Esophagus muscularis mucosa (tissue), 4 donors: ENCODE measurements at regions not wholly inside any gene's neighbourhood (a gene's known extent, or its start where the extent isn't known, plus 50 kb on each side); places are given as distances from the start of the nearest gene placed in this dataset.

Experiments
- DNase-seq: peaks from one replicate; pipeline ENCODE4 v3.0.0-alpha.2; 2017; ENCODE audit errors: extremely low spot score
- H3K27ac ChIP-seq, 4 donors: fragments of 200-600 bp; sonication (generic); replicated peaks in 1 of 4; 1 replicate in 3 of 4; 2 replicates in 1 of 4; pipeline ENCODE4 v1.5.1; 2016 to 2019; ENCODE audit warnings: mild to moderate bottlenecking in 1 of 4
- H3K27me3 ChIP-seq, 4 donors: fragments of 200-600 bp; sonication (generic); one replicate each; pipeline versions ENCODE4 v1.5.1 to v1.6.0; 2016 to 2019
- H3K36me3 ChIP-seq, 4 donors: fragments of 200-600 bp; sonication (generic); one replicate each; pipeline ENCODE4 v1.5.1; 2016 to 2019
- H3K4me1 ChIP-seq, 4 donors: fragments of 200-600 bp; sonication (generic); one replicate each; pipeline ENCODE4 v1.5.1; 2016 to 2019
- H3K4me3 ChIP-seq, 4 donors: fragments of 200-600 bp; sonication (generic); 1 replicate in 2 of 4; 2 replicates in 2 of 4; pipeline ENCODE4 v1.5.1; 2016 to 2019; ENCODE audit warnings: mild to moderate bottlenecking in 4 of 4, moderate library complexity in 1 of 4
- H3K9me3 ChIP-seq, 4 donors: fragments of 200-600 bp; sonication (generic); 1 replicate in 3 of 4; 2 replicates in 1 of 4; pipeline ENCODE4 v1.5.1; 2016 to 2019
- EP300 ChIP-seq: sonication (generic); formaldehyde crosslinking; IDR thresholded peaks from one replicate; pipeline ENCODE4 v1.6.1; 2017; ENCODE audit warnings: antibody characterized with exemption
- POLR2A ChIP-seq: fragments of 450-650 bp; IDR thresholded peaks from one replicate; pipeline ENCODE4 v1.6.1; 2017; ENCODE audit warnings: antibody characterized with exemption, moderate library complexity, mild to moderate bottlenecking, low read depth
- POLR2AphosphoS5 ChIP-seq, 2 donors: sonication (generic); formaldehyde crosslinking; IDR thresholded peaks; one replicate each; pipeline ENCODE4 v1.6.1; 2017; ENCODE audit warnings: antibody characterized with exemption in 2 of 2
- WGBS: methylation state at CpG from one replicate; pipeline ENCODE4 v1.1.5; 2018; 5-methylcytosine and 5-hydroxymethylcytosine counted together
- intact Hi-C: fragments of 100-400 bp; cut with DNase I; formaldehyde crosslinking; loops from one replicate; pipeline ENCODE4 v1.15.1; 2023
- TF ChIP-seq, protein P1 (sequence below), 3 experiments: fragments of 200-600 bp in 2 of 3; fragments of 450-650 bp in 1 of 3; sonication (generic) in 2 of 3; IDR thresholded peaks; one replicate each; pipeline ENCODE4 v1.5.1; 2017 to 2019; ENCODE audit warnings: antibody characterized with exemption in 3 of 3, mild to moderate bottlenecking in 2 of 3, moderate library complexity in 1 of 3

DNA sequence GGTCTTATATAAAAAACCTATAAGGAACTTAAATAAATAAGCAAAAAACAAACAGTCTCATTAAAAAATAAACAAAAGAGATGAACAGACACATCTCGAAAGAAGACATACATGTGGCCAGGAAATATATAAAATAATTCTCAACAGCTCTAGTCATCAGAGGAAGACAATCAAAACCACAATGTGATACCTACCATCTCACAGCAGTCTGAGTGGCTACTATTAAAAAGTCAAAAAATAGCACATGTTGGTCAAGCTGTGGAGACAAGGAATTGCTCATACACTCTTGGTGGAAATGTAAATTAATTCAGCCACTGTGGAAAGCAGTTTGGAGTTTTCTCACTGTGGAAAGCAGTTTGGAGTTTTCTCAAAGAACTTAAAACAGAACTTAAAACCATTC lies 100.3 kb upstream of the ADAMTS5 start:
- DNase-seq = no peak
- no peaks in the 10 kb centered on the region for H3K36me3 ChIP-seq
- H3K27me3 ChIP-seq = no peaks in the 10 kb centered on the region
- 94% methylated on average over 1 of the region's 1 CpG for WGBS
- no peak overlapping the region for H3K4me3 ChIP-seq
- H3K27ac ChIP-seq = no peak overlapping the region
- H3K4me1 ChIP-seq = peaks cover 5 to 23% (median 18%) of the 10 kb centered on the region in 4 donors
- intact Hi-C loops = no loop called here
- peaks cover 0 to 7% (median 0%) of the 10 kb centered on the region in 4 donors for H3K9me3 ChIP-seq
- TF ChIP-seq POLR2A = no peak
- no peak for TF ChIP-seq EP300
- TF ChIP-seq POLR2AphosphoS5 (IDR thresholded peaks at IDR 0.05) = no peak

DNA sequence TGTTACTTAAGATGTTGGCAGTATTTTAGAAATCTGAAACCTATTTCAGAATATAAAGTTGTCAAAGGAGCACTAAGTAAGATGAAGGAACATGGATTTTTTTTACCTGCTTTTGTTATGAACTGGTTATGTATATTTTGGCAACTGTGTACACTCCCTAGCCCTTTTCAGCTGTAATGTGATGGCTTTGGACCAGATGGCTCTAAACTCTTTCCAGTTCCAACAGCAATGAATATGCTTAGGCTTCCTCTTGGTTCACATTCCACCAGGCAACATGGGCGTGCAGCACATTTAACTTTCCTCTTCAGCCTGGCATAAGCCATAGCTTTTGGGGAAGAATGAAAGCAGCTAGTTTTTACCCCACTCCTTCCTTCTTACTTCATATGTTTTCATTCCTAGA lies 95.6 kb upstream of the ADAMTS5 start:
- no peaks in the 10 kb centered on the region for H3K36me3 ChIP-seq
- 38% methylated on average over 1 of the region's 1 CpG for WGBS
- no peak overlapping the region for H3K4me3 ChIP-seq
- no peak for DNase-seq
- peaks cover 0 to 7% (median 0%) of the 10 kb centered on the region in 4 donors for H3K9me3 ChIP-seq
- intact Hi-C loops = no loop called here
- no peak for TF ChIP-seq POLR2A
- no peak for TF ChIP-seq POLR2AphosphoS5 (IDR thresholded peaks at IDR 0.05)
- no peak for TF ChIP-seq EP300
- TF ChIP-seq, protein P1, sequence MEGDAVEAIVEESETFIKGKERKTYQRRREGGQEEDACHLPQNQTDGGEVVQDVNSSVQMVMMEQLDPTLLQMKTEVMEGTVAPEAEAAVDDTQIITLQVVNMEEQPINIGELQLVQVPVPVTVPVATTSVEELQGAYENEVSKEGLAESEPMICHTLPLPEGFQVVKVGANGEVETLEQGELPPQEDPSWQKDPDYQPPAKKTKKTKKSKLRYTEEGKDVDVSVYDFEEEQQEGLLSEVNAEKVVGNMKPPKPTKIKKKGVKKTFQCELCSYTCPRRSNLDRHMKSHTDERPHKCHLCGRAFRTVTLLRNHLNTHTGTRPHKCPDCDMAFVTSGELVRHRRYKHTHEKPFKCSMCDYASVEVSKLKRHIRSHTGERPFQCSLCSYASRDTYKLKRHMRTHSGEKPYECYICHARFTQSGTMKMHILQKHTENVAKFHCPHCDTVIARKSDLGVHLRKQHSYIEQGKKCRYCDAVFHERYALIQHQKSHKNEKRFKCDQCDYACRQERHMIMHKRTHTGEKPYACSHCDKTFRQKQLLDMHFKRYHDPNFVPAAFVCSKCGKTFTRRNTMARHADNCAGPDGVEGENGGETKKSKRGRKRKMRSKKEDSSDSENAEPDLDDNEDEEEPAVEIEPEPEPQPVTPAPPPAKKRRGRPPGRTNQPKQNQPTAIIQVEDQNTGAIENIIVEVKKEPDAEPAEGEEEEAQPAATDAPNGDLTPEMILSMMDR (IDR thresholded peaks at IDR 0.05) = no peak
- no peaks in the 10 kb centered on the region for H3K27me3 ChIP-seq
- peak overlapping the region in 1 of 4 donors; percentile 16 for H3K27ac ChIP-seq
- H3K4me1 ChIP-seq = peaks cover 0 to 18% (median 11%) of the 10 kb centered on the region in 4 donors

DNA sequence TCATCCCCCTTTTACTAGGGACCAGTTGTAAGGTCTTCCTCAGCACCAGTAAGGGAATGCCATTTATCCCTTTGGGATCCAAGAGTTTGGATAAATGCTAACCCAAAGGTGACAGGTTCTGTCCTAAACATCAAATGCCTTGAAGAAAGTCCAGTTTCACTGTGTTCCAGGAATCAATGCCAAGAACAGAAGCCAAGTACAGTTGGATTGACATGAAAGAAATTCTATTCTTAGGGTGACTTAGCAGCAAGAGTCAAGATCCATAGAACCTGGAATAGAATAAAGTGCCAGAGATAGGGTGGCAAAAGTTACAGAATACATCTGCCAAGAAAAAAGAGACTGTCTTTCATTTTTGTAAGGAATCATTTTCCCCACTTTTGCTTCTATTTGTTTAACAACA lies 94.9 kb upstream of the ADAMTS5 start:
- intact Hi-C loops = no loop called here
- Histone ChIP-seq H3K36me3 (no peaks in the 10 kb centered on the region), H3K4me1 (peaks cover 0 to 18% (median 11%) of the 10 kb centered on the region in 4 donors), H3K27ac (peak overlapping the region in 1 of 4 donors; percentile 16), H3K9me3 (peaks cover 0 to 7% (median 0%) of the 10 kb centered on the region in 4 donors), H3K4me3 (no peak overlapping the region), H3K27me3 (no peaks in the 10 kb centered on the region)
- TF ChIP-seq POLR2AphosphoS5 (IDR thresholded peaks at IDR 0.05) (no peak), POLR2A (no peak), EP300 (no peak)
- TF ChIP-seq, protein P1 (IDR thresholded peaks at IDR 0.05) = no peak
- no peak for DNase-seq

DNA sequence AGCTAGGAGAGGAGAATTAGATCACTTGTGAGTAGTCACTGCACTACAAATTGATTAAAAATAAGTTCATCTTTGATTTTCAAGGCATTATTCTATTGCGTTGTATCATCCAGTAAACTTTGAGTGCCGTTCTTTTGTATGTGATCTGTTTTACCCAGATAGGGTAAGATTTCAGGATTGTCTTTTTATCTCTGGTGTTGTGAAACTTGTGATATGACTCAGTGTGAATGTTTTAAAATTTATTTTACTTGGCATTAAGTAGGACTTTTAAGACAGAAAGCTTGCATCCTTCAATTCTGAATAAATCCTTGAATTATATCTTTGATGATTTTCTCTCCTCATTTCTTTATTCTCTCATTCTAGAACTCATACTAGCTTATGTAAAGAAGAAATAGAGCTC lies 93.3 kb upstream of the ADAMTS5 start:
- Histone ChIP-seq H3K4me1 (peaks cover 0 to 18% (median 11%) of the 10 kb centered on the region in 4 donors), H3K27me3 (no peaks in the 10 kb centered on the region), H3K4me3 (no peak overlapping the region), H3K36me3 (no peaks in the 10 kb centered on the region), H3K27ac (no peak overlapping the region), H3K9me3 (peaks cover 0 to 7% (median 0%) of the 10 kb centered on the region in 4 donors)
- WGBS = 84% methylated on average over 2 of the region's 2 CpGs
- TF ChIP-seq POLR2AphosphoS5 (IDR thresholded peaks at IDR 0.05) = no peak
- no peak for TF ChIP-seq EP300
- no peak for TF ChIP-seq POLR2A
- TF ChIP-seq, protein P1 (IDR thresholded peaks at IDR 0.05) = no peak
- no peak for DNase-seq
- intact Hi-C loops = no loop called here

DNA sequence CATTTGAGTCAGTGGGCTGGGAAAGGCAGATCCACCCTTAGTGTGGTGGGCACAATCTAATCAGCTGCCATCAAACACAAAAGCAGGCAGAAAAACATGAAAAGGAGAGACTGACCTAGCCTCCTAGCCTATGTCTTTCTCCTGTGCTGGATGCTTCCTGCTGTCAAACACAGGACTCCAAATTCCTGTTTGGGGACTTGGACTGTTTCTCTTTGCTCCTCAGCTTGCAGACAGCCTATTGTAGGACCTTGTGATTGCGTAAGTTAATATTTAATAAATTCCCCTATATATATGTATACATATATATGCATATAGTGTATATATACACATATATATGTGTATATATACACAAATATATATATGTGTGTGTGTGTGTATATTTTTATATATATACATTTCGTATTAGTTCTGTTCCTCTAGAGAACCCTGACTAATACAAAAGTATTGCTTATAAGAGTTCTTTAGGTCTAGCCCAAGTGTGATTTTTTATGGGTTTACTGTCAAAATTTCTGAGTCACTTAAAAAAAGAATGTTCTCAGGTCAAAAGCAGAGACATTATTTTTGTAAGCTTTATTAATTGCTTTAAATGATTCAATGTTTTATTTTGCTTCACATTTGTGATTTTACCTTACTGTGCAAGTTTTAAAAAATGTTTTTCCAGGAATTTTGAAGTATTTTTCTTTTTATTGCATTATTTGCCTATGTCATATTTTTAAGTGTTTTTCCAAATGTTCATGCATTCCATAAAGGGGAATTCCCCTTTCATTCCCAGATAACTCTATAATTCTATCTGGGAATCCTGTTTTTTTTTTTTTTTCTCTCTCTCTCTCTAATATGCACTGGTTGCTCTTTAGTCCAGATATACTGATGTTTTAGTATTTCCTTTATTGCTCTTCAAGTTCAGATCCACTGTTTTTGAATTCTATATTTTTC lies 92.1 kb upstream of the ADAMTS5 start:
- TF ChIP-seq EP300 (no peak), POLR2AphosphoS5 (IDR thresholded peaks at IDR 0.05) (no peak), POLR2A (no peak)
- TF ChIP-seq, protein P1 (IDR thresholded peaks at IDR 0.05) = no peak
- WGBS = 89% methylated on average over 2 of the region's 2 CpGs
- intact Hi-C loops = no loop called here

More for the DNA sequence above, 92.1 kb upstream of the ADAMTS5 start:
- Histone ChIP-seq H3K36me3 (no peaks in the 10 kb centered on the region), H3K4me1 (peaks cover 0 to 18% (median 11%) of the 10 kb centered on the region in 4 donors), H3K27me3 (no peaks in the 10 kb centered on the region), H3K9me3 (peaks cover 0 to 7% (median 0%) of the 10 kb centered on the region in 4 donors), H3K4me3 (no peak overlapping the region), H3K27ac (no peak overlapping the region)
- no peak for DNase-seq
